GM18498 (cell line): ENCODE measurements at regions not wholly inside any gene's neighbourhood (a gene's known extent, or its start where the extent isn't known, plus 50 kb on each side); places are given as distances from the start of the nearest gene placed in this dataset.
"Not testable (repeated sequence)": the region's sequence is repeated elsewhere in the genome, so short reads cannot be mapped to it uniquely, and the experiment has no call there.

Source experiments
- ATAC-seq: cut with Tn5 transposase; IDR thresholded peaks from one replicate; pipeline ENCODE4 v1.9.1; 2021; ENCODE audit warnings: mild to moderate bottlenecking, moderate library complexity; ENCODE audit not compliant: unreplicated experiment

GRCh38 chr5:102554082-102554481, 55.3 kb upstream of the SLCO6A1 start:
- no peak for ATAC-seq

DNA sequence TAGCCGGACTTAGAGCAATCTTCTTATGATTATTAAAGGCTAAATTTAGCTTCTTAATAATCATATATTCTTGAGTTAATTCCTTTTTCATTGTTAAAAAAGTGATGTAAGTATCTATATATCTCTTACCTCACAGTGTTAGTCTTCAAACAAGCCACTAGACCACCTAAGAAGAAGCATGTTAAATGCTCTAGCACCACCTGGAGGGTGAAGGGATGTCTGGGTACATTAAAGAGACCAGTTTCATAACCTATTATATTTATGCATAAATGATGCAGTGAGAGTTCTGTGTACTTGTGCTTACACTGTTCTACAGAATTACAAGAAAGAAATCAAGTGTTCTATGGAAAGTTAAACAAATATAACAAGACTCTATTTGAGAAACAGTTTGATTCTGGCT, 55.9 kb upstream of the SLCO6A1 start:
- ATAC-seq, result no peak

DNA sequence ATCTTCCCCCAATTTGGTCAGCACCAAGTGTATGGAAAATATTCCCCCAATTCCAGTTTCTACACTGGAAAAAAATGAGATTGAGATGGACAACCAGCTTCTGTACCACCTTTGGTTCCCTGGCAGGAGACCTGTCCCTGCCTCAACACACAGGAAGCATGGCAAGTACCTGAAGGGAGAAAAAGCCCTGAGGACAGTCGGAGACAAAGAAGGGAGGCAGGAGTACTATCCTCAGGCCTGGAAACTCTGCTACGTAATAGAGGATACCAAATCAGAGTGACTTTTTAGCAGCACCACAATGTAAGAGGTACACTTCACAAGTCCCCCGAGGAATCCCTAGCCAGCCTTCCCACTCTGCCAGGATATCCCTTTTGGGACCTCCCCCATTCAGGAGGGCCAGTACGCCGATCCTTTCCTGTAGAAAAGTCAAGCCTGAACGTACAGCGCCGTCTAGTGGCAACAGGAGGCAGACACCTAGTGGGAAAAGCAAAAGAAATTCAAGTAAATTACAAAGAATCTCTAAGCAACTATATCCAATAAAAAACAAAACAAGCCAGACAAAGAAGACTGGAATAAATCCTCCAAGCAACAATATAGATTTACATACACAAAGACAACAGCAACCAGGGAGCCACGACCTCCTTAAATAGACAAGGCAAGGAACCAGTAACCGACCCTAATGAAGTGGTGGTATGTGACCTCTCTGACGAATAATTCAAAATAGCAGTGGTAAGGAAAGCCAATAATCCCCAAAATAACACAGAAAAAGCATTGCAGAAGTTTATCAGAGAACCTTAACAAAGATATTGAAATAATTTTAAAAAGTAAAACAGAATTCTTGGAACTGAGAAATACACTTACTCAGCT, 63.3 kb upstream of the SLCO6A1 start:
- ATAC-seq, result peak; percentile 46

GRCh38 chr5:102570747-102571146, 71.9 kb upstream of the SLCO6A1 start:
- ATAC-seq, result no peak

GRCh38 chr5:102578362-102578761, 79.6 kb upstream of the SLCO6A1 start:
- ATAC-seq, result no peak

DNA sequence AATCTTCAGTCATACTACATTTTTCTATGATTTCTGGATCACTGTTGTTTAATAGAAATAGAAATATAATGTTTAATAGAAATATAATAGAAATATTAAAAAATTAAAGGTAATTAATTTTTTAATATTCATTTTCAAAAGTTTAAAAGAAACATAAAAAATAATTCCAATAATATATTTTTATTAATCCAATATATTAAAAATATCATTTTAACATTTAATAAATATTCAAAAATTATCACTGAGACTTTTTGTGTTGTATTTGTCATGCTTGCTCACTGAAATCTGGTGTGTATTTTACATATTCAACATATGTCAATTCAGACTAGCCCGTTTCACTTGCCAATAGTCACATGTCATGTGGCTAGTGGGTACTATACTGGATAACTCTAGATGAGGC, 80.6 kb upstream of the SLCO6A1 start:
- ATAC-seq, result no peak

- no peak for ATAC-seq
These were observed 82.2 kb upstream of the SLCO6A1 start for GRCh38 chr5:102581011-102581410.

DNA sequence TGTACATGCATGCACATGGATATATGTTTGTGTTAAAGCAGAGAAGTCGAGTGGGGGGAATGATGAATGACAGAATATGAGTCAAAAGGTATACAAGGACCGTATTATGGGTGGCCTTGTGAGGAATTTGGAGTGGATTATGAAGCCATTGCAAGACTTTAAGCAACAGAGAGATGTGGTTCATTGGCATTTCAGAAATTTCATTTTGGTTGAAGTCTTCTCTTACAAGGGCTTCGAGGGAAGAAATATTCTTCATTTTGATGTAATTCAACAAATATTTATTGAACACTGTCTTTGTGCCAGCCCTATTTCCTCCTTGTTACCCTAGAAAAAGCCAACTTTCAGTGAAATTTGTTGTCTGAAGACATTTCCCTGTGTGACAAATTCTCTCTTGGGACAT, 83.9 kb upstream of the SLCO6A1 start:
- ATAC-seq, result no peak

- ATAC-seq, result no peak
These were observed 84.7 kb upstream of the SLCO6A1 start for GRCh38 chr5:102583276-102584124.

DNA sequence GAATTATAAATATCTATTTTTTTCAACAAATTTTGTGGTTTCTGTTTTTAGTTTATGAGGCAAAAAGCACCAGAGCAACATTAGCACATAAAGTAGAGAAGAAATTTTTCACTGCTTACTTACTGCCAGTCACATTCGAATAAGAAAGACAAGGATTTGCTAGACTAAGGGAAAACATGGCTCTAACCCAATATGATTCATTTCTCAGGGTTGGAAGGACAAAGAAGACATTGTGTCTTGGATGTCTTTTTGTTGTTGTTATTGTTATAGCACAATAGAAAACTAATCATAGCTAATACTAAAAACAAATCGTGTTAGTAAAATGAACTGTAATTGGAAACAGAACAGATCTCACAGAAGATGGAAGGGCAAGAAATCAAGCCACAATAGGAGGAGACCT, 90.9 kb upstream of the SLCO6A1 start:
- ATAC-seq, result no peak

- no peak for ATAC-seq
These were observed 91.7 kb upstream of the SLCO6A1 start for GRCh38 chr5:102590467-102590866.

- peak; percentile 89 for ATAC-seq
These were observed 92.8 kb upstream of the SLCO6A1 start for GRCh38 chr5:102591650-102592049.

GRCh38 chr5:102592586-102592985, 93.8 kb upstream of the SLCO6A1 start:
- not testable (repeated sequence) for ATAC-seq

- no peak for ATAC-seq
These were observed 95.4 kb upstream of the SLCO6A1 start for GRCh38 chr5:102594192-102594591.

- ATAC-seq, result no peak
These were observed 96.5 kb upstream of the SLCO6A1 start for GRCh38 chr5:102595332-102595731.

- ATAC-seq, result peak; percentile 61
These were observed 97.3 kb upstream of the SLCO6A1 start for GRCh38 chr5:102596113-102596512.

GRCh38 chr5:102596951-102597350, 98.2 kb upstream of the SLCO6A1 start:
- ATAC-seq, result no peak

DNA sequence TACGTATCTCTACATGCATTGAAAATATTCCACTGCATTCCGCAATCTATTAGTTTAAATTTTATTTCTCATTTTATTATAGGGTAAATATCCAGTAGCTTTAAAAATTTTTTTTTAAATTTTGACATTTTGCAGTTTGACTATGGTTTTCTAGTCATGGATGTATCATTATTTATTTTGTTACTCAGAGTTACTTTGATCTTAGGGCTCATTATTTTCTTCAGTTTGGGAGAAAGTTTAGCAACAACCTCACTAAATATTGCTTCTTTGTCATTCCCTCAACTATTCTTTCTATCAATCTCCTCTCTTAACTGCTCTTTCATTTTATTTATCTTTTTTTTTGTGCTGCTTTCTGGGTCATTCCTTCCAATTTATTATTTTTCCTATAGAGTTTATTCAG, 100.5 kb upstream of the SLCO6A1 start:
- ATAC-seq, result no peak

- no peak for ATAC-seq
These were observed 102.2 kb upstream of the SLCO6A1 start for GRCh38 chr5:102600964-102601363.

DNA sequence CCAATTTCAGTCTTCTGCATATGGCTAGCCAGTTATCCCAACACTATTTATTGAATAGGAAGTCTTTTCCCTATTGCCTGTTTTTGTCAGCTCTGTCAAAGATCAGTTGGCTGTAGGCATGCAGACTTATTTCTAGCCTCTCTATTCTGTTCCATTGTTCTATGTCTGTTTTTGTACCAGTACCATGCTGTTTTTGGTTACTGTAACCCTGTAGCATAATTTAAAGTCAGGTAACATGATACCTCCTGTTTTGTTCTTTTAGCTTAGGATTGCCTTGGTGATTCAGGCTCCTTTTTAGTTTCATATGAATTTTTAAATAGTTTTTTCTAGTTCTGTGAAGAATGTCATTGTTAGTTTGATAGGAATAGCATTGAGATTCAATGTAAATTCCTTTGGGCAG, 104.9 kb upstream of the SLCO6A1 start:
- no peak for ATAC-seq

DNA sequence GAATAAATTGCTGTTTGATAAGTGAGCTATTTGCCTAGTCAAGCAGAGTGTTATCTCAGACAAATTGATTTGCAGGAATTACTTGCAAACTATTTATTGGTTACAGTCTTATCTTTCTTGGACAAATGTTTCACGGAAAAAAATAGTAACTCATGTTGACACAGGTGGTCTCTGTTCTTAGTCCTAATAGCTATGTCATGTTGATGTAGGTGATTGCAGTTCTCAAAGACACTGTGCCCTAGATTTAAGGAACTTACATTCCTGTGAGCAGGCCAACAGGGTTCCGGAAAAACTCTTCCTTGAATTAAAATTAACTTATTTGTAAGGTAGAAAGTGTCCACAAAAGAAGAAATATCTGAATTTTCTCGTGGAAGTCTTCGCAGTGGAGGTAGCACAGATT, 109.6 kb upstream of the SLCO6A1 start:
- ATAC-seq, result no peak

DNA sequence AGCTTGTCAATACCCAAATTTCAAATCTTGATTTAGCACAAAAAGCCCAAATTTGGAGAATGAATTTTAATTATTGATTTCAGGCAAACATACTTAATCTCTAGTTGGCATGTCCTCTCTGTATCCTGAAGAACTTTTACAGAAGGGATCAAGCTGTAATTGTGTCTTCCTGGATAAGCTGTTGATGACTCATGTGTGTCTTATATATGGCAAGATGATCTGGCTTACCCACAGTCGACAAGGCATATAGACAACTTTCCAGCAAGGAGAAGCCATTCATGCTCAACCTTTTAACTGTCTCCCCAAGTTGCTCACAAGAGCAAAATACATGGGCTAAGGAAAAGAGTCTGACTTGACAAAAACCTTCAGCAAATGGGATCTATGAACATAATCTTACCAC, 112.5 kb upstream of the SLCO6A1 start:
- no peak for ATAC-seq
